WTC11 (cell line): ENCODE measurements at regions not wholly inside any gene's neighbourhood (a gene's known extent, or its start where the extent isn't known, plus 50 kb on each side); places are given as distances from the start of the nearest gene placed in this dataset.

Experiments
- ATF6 ChIP-seq: sonication (generic); formaldehyde crosslinking; IDR thresholded peaks from 2 replicates; pipeline ENCODE4 v1.8.1; 2023; ENCODE audit warnings: mild to moderate bottlenecking, missing genetic modification reagents
- CTCF ChIP-seq: fragments of 200-600 bp; IDR thresholded peaks from 2 replicates; pipeline ENCODE4 v1.8.0; 2022; ENCODE audit warnings: antibody characterized with exemption
- FOXJ3 ChIP-seq: sonication (generic); formaldehyde crosslinking; IDR thresholded peaks from 2 replicates; pipeline ENCODE4 v1.9.0; 2021; ENCODE audit warnings: missing genetic modification reagents, mild to moderate bottlenecking, borderline replicate concordance
- GABPB1 ChIP-seq: sonication (generic); formaldehyde crosslinking; IDR thresholded peaks from 2 replicates; pipeline ENCODE4 v1.8.1; 2023; ENCODE audit warnings: mild to moderate bottlenecking, missing genetic modification reagents
- JUN ChIP-seq: sonication (generic); formaldehyde crosslinking; IDR thresholded peaks from 2 replicates; pipeline ENCODE4 v1.8.0; 2023; ENCODE audit warnings: mild to moderate bottlenecking, missing genetic modification reagents
- NFYB ChIP-seq: sonication (generic); formaldehyde crosslinking; conservative IDR thresholded peaks from 2 replicates; pipeline ENCODE4 v1.8.0; 2022; ENCODE audit warnings: low read depth, missing genetic modification reagents
- NR3C1 ChIP-seq: sonication (generic); formaldehyde crosslinking; conservative IDR thresholded peaks from 2 replicates; pipeline ENCODE4 v1.8.1; 2023; ENCODE audit warnings: low read depth, mild to moderate bottlenecking, missing genetic modification reagents
- RELA ChIP-seq: sonication (generic); formaldehyde crosslinking; IDR thresholded peaks from 2 replicates; pipeline ENCODE4 v1.8.1; 2022; ENCODE audit warnings: missing genetic modification reagents, mild to moderate bottlenecking, borderline replicate concordance
- TEAD4 ChIP-seq: sonication (generic); formaldehyde crosslinking; IDR thresholded peaks from 2 replicates; pipeline ENCODE4 v1.8.0; 2022; ENCODE audit warnings: mild to moderate bottlenecking, missing genetic modification reagents
- ZNF138 ChIP-seq: sonication (generic); formaldehyde crosslinking; conservative IDR thresholded peaks from 2 replicates; pipeline ENCODE4 v1.8.1; 2022; ENCODE audit warnings: mild to moderate bottlenecking, moderate library complexity, missing genetic modification reagents
- TF ChIP-seq, protein P1 (sequence below): sonication (generic); formaldehyde crosslinking; IDR thresholded peaks from 2 replicates; pipeline ENCODE4 v1.8.1; 2023; ENCODE audit warnings: mild to moderate bottlenecking, missing genetic modification reagents, borderline replicate concordance
- TF ChIP-seq, protein P2 (sequence below): sonication (generic); formaldehyde crosslinking; conservative IDR thresholded peaks from 2 replicates; pipeline ENCODE4 v1.8.1; 2022; ENCODE audit warnings: mild to moderate bottlenecking, missing genetic modification reagents

DNA sequence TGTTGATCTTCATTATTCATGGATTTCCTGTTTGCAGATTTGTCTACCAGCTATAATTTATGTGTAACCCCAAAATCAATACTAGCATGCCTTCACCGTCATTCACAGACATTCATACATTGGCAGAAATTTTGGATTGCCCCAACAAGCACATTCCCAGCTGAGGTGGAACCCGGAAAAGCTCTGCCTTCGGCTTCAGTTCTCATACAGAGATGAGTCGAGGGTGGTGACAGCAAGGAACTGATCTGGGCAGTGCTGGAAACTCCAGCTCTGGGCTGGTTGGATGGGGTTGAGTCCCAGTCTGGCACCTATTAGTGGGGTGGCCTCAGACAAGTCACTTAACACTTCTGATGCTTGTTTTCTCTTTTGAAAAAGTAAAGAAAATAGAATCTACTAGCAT is 267.5 kb downstream of the SNX13 start:
- TF ChIP-seq GABPB1 (CRISPR knock-in tag) (no peak), CTCF (no peak), ATF6 (no peak), JUN (CRISPR knock-in tag) (no peak), ZNF138 (CRISPR knock-in tag) (no peak), NFYB (no peak), RELA (CRISPR knock-in tag) (no peak), FOXJ3 (CRISPR knock-in tag) (no peak), NR3C1 (CRISPR knock-in tag) (no peak), TEAD4 (CRISPR knock-in tag) (no peak)
- TF ChIP-seq, protein P1, sequence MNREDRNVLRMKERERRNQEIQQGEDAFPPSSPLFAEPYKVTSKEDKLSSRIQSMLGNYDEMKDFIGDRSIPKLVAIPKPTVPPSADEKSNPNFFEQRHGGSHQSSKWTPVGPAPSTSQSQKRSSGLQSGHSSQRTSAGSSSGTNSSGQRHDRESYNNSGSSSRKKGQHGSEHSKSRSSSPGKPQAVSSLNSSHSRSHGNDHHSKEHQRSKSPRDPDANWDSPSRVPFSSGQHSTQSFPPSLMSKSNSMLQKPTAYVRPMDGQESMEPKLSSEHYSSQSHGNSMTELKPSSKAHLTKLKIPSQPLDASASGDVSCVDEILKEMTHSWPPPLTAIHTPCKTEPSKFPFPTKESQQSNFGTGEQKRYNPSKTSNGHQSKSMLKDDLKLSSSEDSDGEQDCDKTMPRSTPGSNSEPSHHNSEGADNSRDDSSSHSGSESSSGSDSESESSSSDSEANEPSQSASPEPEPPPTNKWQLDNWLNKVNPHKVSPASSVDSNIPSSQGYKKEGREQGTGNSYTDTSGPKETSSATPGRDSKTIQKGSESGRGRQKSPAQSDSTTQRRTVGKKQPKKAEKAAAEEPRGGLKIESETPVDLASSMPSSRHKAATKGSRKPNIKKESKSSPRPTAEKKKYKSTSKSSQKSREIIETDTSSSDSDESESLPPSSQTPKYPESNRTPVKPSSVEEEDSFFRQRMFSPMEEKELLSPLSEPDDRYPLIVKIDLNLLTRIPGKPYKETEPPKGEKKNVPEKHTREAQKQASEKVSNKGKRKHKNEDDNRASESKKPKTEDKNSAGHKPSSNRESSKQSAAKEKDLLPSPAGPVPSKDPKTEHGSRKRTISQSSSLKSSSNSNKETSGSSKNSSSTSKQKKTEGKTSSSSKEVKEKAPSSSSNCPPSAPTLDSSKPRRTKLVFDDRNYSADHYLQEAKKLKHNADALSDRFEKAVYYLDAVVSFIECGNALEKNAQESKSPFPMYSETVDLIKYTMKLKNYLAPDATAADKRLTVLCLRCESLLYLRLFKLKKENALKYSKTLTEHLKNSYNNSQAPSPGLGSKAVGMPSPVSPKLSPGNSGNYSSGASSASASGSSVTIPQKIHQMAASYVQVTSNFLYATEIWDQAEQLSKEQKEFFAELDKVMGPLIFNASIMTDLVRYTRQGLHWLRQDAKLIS (CRISPR knock-in tag) = no peak
- TF ChIP-seq, protein P2, sequence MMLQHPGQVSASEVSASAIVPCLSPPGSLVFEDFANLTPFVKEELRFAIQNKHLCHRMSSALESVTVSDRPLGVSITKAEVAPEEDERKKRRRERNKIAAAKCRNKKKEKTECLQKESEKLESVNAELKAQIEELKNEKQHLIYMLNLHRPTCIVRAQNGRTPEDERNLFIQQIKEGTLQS = no peak
